ENCODE measurements at regions not wholly inside any gene's neighbourhood (a gene's known extent, or its start where the extent isn't known, plus 50 kb on each side); places are given as distances from the start of the nearest gene placed in this dataset.

- TF ChIP-seq CTCF (IDR thresholded peaks at IDR 0.05; ENCODE audit: insufficient read depth, low read length, poor library complexity, severe bottlenecking) (no peak), EZH2phosphoT487 (conservative IDR thresholded peaks at IDR 0.05; ENCODE audit: low read length) (no peak)
These were observed 345.3 kb downstream of the WDR72 start for GRCh38 chr15:53414167-53414566.

All from SU-DHL-6 (cell line).